ENCODE measurements at regions not wholly inside any gene's neighbourhood (a gene's known extent, or its start where the extent isn't known, plus 50 kb on each side); places are given as distances from the start of the nearest gene placed in this dataset.

DNA sequence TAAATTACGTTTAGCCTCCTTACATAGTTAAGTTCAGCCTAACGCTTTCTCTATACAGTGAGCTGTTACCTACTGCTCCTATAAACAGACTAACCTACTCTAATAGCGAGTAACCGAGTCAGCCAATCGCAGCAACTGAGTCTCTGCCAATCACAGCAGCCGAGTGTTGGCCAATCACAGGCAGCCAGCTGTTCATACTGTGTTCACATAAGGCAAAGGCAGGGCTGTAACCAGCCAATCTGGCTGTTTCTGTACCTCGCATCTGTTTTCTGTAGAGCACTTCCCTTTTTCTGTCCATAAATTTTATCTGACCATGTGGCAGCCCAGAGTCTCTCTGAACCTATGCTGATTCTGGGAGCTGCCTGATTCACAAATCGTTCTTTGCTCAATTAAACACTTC is 263.9 kb upstream of the JARID2 start:
- CTCF ChIA-PET = no interaction called here
- POLR2A ChIA-PET = no interaction called here

GRCh38 chr6:14983599-14984518 is 262.0 kb upstream of the JARID2 start:
- ChIA-PET CTCF (no interaction called here), POLR2A (no interaction called here)

DNA sequence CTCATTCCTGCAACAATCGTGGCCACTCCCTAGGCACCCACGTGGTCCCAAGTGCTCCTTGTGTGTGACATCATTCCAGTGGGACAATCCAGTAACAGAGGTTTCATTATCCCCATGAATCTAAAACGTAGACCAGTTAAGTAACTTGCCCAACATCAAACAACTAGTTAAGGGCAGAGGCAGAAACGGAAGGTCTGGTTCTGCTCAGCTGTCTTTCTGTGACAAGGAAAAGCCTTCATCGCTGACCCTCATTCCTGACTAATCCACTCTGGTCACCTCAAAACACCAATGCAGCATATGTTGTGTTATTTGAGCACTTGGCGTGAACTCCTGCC is 261.4 kb upstream of the JARID2 start:
- CTCF ChIA-PET = no interaction called here
- POLR2A ChIA-PET = no interaction called here

DNA sequence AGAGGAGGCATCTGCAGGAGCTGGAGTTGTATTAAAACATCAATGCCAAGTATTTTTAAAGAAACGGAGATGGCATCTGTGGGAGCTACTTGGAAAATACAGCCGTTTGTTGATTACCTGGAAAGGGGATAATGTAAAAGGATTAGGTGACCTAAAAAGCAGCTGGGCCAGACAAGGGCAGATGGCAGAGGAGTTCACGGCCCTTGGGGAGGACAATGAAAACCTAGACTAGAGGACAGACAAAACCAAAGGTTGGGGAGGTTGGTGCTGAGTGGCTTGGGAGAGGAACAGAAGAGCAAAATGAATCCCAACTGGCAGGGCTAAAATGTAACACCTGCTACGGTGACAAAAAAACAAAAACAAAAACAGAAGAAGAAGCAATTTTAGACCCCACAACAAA is 260.5 kb upstream of the JARID2 start:
- POLR2A ChIA-PET = no interaction called here
- CTCF ChIA-PET = no interaction called here

DNA sequence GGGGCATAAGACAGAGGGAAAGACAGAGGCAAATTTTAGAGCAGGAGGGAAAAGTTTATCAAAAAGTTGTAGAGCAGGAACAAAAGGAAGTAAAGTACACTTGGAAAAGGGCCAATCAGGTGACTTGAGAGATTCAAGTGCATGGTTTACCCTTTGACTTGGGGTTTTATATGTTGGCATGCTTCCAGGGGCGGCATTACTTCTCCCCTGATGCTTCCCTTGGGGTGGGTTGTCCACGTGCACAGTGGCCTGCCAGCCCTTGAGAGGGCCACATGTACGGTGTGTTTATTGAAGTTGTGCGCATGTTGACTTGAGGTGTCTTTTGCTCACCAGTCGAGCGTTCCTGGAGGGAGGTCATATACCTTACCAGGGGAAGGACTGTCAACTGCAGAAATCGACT is 259.5 kb upstream of the JARID2 start:
- ChIA-PET POLR2A (no interaction called here), CTCF (no interaction called here)

DNA sequence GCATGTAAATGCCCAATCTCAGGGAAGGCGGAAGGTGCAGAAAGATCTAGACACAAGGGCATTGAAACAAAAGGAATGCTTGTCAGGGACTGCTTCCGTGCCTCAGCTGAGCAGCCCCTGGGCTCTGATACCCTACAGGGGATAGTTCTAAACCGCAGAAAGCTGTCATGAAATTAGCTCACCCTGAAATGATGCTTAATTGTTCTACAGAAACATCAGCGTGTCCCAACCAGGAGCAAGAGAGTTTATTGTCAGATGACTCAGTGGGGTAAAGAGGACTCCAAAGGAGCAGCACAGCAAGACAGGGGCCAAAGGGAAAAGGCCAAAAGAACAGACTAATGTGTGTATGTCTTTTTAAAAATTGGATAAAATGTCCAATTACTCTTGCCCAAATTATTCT is 258.4 kb upstream of the JARID2 start:
- CTCF ChIA-PET = no interaction called here
- POLR2A ChIA-PET = no interaction called here

GRCh38 chr6:14992382-14992781 is 253.5 kb upstream of the JARID2 start:
- ChIA-PET POLR2A (no interaction called here), CTCF (no interaction called here)

DNA sequence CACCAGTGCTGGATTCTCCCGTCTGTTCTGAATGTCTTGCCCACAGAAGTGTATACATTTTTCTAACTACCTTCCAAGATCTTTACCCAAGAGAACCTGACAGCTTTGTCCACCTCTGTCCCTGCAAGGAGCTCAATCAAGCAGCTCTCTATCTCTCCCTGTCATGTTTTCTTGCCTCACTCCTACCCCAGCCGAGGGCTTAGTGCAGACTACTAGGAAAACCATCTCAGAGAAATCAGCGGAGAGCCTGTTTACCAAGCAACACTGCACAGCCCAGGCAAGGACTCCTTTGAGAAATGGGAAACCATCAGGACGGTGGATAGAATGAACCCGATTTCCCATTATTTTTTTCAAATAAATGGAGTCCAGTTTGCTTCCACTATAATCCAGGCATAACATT is 250.7 kb upstream of the JARID2 start:
- POLR2A ChIA-PET = no interaction called here
- CTCF ChIA-PET = no interaction called here

DNA sequence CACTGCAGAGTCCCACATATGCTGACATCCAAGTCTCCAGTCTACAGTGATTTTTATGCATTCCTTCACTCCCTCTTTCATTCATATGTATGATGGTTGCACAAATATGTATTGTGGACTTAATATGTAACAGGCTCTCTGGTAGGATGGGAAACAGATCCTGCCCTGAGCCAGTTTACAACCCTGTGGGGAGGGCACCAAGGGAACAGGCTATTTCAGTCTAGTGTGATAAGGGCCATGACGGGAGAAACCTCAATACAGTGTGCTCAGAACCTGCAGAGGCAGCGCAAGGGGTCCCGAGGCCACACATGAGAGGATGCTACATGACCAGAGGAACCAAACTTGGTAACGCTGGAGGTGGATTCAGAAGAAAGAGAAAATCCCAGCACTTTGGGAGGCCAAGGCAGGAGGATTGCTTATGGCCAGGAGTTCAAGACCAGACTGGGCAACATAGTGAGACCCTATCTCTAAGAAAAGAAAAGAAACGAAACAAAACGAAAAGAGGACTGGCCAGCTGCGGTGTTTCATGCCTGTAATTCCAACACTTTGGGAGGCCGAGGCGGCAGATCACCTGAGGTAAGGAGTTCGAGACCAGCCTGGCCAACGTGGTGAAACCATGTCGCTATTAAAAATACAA is 249.8 kb upstream of the JARID2 start:
- ChIA-PET CTCF (no interaction called here), POLR2A (no interaction called here)

GRCh38 chr6:14996892-14997291 is 249.0 kb upstream of the JARID2 start:
- POLR2A ChIA-PET = no interaction called here
- CTCF ChIA-PET = no interaction called here

GRCh38 chr6:14997507-14997906 is 248.4 kb upstream of the JARID2 start:
- CTCF ChIA-PET = no interaction called here
- POLR2A ChIA-PET = no interaction called here

DNA sequence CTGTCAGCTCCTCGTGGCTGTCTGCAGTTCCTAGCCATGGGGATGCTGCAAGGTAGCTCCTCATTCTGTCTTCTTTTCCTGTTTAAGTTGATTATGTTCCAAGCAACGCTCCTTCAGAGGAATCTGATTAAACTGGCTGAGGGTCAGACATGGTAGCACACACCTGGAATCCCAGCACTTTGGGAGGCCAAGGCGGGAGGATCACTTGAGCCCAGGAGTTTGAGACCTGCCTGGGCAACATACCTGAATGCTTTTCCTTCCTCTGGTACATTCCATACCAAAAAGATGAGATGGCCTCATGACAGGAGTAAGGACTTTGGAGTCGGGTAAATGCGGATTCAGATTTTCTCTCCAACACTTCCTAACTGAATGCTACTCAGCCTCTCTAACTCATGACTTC is 246.8 kb upstream of the JARID2 start:
- POLR2A ChIA-PET = no interaction called here
- CTCF ChIA-PET = no interaction called here

- ChIA-PET POLR2A (interaction anchor here (0.6 kb wide), 1 partner anchor 29 kb away, joined by 3 read pairs; no protein-coding TSS in a partner anchor), CTCF (no interaction called here)
Measured at GRCh38 chr6:15001326-15001910, 244.5 kb upstream of the JARID2 start.

DNA sequence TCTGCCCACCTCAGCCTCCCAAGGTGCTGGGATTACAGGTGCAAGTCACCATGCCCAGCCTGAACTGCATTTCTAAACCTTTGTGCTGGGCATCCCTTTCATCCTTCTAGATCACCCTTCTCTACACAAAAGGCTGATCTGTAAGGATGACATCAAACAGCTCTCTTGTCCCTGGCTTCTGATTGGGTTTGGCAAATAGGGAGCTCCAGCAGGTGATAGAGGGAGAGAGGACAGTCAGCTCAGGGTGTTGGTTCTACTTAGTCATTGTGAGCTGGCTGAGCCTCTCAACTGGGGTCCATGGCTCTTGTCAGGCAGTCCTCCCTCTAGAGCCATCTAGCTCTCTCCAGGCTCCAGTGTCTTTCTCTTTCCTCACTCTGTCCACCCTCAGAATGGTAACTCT is 237.6 kb upstream of the JARID2 start:
- POLR2A ChIA-PET = no interaction called here

GRCh38 chr6:15014958-15015357 is 230.9 kb upstream of the JARID2 start:
- ChIA-PET POLR2A (no interaction called here), CTCF (no interaction called here)

More for the DNA sequence above, 237.6 kb upstream of the JARID2 start:
- CTCF ChIA-PET = no interaction called here

DNA sequence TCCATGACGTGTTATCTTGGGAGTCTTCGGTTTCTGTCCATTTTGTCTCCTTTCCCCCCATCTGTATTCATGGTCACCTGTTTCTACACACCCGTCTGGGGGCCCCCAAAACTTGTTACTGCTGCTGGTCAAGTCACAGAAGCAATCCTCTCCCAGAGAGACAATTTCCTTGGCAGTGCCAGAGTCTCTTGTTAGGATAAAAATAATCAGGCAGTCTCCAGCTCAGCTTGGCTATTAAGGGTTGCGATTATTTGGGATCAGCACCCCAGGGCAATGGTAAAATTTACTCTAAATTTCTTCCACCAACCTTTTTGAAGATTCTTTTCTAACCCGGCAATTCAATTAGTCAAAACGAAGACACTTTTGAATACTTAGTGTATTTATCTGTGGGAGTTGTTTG is 229.1 kb upstream of the JARID2 start:
- CTCF ChIA-PET = no interaction called here
- POLR2A ChIA-PET = no interaction called here

DNA sequence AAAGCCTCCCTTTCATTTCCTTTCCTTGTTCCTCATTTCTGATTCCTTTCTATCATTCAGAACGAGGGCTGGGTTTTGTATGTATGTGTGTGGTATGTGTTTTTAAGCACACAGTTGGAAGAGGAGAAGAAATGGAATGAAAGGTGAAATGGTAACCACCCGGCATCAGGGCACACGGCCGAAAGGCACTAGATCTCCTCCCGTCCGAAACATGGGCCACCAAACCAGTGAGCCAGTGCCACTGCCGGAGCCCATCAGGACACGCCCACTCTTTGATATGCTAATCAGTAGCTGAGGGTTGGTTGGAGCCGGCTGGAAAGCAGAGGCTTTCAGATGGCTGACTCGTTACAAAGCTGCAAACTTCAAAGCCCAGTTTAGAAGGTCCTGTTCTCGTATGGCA is 228.6 kb upstream of the JARID2 start:
- POLR2A ChIA-PET = no interaction called here
- CTCF ChIA-PET = no interaction called here

DNA sequence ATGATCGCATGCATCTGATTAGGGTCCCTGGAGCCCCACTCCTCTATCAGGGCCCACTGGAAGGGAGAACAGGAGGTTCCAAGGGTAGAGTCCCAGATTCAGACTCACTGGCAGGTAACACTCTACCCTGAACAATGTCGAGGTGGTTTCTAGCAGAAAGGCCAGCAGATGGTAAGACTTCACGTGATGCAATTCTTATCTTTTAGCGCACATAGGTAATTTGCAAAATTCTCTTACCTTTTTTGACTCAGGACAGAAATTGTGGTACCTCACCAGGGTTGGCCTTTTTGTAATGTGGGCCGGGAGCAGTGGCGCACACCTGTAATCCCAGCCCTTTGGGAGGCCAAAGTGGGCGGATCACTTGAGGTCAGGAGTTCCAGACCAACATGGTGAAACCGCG is 228.1 kb upstream of the JARID2 start:
- CTCF ChIA-PET = no interaction called here
- POLR2A ChIA-PET = no interaction called here

- ChIA-PET POLR2A (interaction anchor here (0.6 kb wide), 1 partner anchor 143 kb away, joined by 3 read pairs; no protein-coding TSS in a partner anchor), CTCF (no interaction called here)
Measured at GRCh38 chr6:15020119-15020770, 225.6 kb upstream of the JARID2 start.

DNA sequence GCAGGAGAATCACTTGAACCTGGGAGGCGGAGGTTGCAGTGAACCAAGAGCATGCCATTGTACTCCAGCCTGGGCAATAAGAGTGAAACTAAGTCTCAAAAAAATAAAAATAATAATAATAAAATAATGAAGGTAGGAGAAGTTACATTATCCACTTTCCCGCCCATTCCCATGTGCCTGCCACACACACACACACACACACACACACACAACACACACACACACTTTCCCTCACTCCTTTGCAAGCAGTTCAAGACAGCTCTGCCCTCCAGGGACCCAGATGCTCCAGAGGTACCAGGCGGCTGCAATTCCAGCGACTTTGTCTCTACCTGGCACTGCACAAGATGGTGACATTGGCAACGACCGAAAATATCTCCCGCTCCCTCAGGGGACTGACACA is 224.8 kb upstream of the JARID2 start:
- POLR2A ChIA-PET = no interaction called here
- CTCF ChIA-PET = no interaction called here

GRCh38 chr6:15023018-15023417 is 222.9 kb upstream of the JARID2 start:
- ChIA-PET POLR2A (interaction anchor here (0.6 to 1.5 kb wide), 6 partner anchors 145 to 484 kb away, joined by 4 to 10 read pairs (median 7); no protein-coding TSS in a partner anchor), CTCF (interaction anchor here (0.6 to 1.2 kb wide), 2 partner anchors 146 to 276 kb away, joined by 3 to 5 read pairs; no protein-coding TSS in a partner anchor)
